NCI-H1694 (cell line): ENCODE measurements at regions not wholly inside any gene's neighbourhood (a gene's known extent, or its start where the extent isn't known, plus 50 kb on each side); places are given as distances from the start of the nearest gene placed in this dataset.

Source experiments
- DNase-seq: peaks from one replicate; lab custom pipeline; 2025; lab: John Stamatoyannopoulos, UW

GRCh38 chr12:67909681-67910080 is 79.6 kb upstream of the IFNG-AS1 start:
- no peak for DNase-seq

- DNase-seq = no peak
These were observed 78.6 kb upstream of the IFNG-AS1 start for GRCh38 chr12:67910360-67911274.

- no peak for DNase-seq
These were observed 78.0 kb upstream of the IFNG-AS1 start for GRCh38 chr12:67911275-67911600.

- DNase-seq = no peak
These were observed 77.5 kb upstream of the IFNG-AS1 start for GRCh38 chr12:67911789-67912188.

GRCh38 chr12:67915335-67915851 is 73.9 kb upstream of the IFNG-AS1 start:
- no peak for DNase-seq

GRCh38 chr12:67916266-67916970 is 72.8 kb upstream of the IFNG-AS1 start:
- DNase-seq = no peak

- no peak for DNase-seq
These were observed 71.4 kb upstream of the IFNG-AS1 start for GRCh38 chr12:67917811-67918210.

- DNase-seq = no peak
These were observed 70.8 kb upstream of the IFNG-AS1 start for GRCh38 chr12:67918441-67918840.

- no peak for DNase-seq
These were observed 69.8 kb upstream of the IFNG-AS1 start for GRCh38 chr12:67919406-67919805.

- no peak for DNase-seq
These were observed 68.8 kb upstream of the IFNG-AS1 start for GRCh38 chr12:67920413-67920812.

- no peak for DNase-seq
These were observed 68.0 kb upstream of the IFNG-AS1 start for GRCh38 chr12:67921286-67921685.

GRCh38 chr12:67922245-67922644 is 67.0 kb upstream of the IFNG-AS1 start:
- no peak for DNase-seq

GRCh38 chr12:67925077-67925476 is 64.2 kb upstream of the IFNG-AS1 start:
- DNase-seq = no peak

- no peak for DNase-seq
These were observed 63.7 kb upstream of the IFNG-AS1 start for GRCh38 chr12:67925552-67925951.

- no peak for DNase-seq
These were observed 63.2 kb upstream of the IFNG-AS1 start for GRCh38 chr12:67926063-67926462.

- no peak for DNase-seq
These were observed 61.9 kb upstream of the IFNG-AS1 start for GRCh38 chr12:67927324-67927723.

- DNase-seq = no peak
These were observed 61.4 kb upstream of the IFNG-AS1 start for GRCh38 chr12:67927815-67928214.

- DNase-seq = no peak
These were observed 60.4 kb upstream of the IFNG-AS1 start for GRCh38 chr12:67928621-67929383.

- no peak for DNase-seq
These were observed 59.9 kb upstream of the IFNG-AS1 start for GRCh38 chr12:67929384-67929772.

GRCh38 chr12:67937822-67938221 is 51.4 kb upstream of the IFNG-AS1 start:
- no peak for DNase-seq
